DOHH2 (cell line): ENCODE measurements at regions not wholly inside any gene's neighbourhood (a gene's known extent, or its start where the extent isn't known, plus 50 kb on each side); places are given as distances from the start of the nearest gene placed in this dataset.
"Not testable (repeated sequence)": the region's sequence is repeated elsewhere in the genome, so short reads cannot be mapped to it uniquely, and the experiment has no call there.

Source experiments
- H3F3A ChIP-seq: fragments of 200-600 bp; sonication (generic), shearing (Covaris generic); 2 replicates; pipeline ENCODE4 v1.6.0; 2016; ENCODE audit warnings: antibody characterized with exemption, mild to moderate bottlenecking; ENCODE audit not compliant: control insufficient read depth, insufficient read depth
- H3K27ac ChIP-seq: fragments of 200-600 bp; sonication (generic); 2 replicates; pipeline ENCODE4 v1.5.1; 2014; ENCODE audit warnings: low read depth, mild to moderate bottlenecking, low read length, moderate library complexity
- H3K27me3 ChIP-seq: fragments of 200-600 bp; sonication (generic); 2 replicates; pipeline ENCODE4 v1.6.1; 2014; ENCODE audit warnings: mild to moderate bottlenecking, low read length, mixed read lengths; ENCODE audit not compliant: control insufficient read depth
- H3K36me3 ChIP-seq: fragments of 200-600 bp; sonication (generic); 2 replicates; pipeline ENCODE4 v1.6.1; 2014; ENCODE audit warnings: mild to moderate bottlenecking, low read length, moderate library complexity, mixed read lengths; ENCODE audit not compliant: control insufficient read depth
- H3K4me1 ChIP-seq: fragments of 200-600 bp; sonication (generic); 2 replicates; pipeline ENCODE4 v1.6.1; 2014; ENCODE audit warnings: mild to moderate bottlenecking, low read length, mixed read lengths; ENCODE audit not compliant: control insufficient read depth
- H3K4me2 ChIP-seq: fragments of 200-600 bp; sonication (generic); 2 replicates; pipeline ENCODE4 v1.6.0; 2014; ENCODE audit warnings: mild to moderate bottlenecking, low read length, moderate library complexity
- H3K4me3 ChIP-seq: fragments of 200-600 bp; sonication (generic); 2 replicates; pipeline ENCODE4 v1.5.1; 2014; ENCODE audit warnings: mild to moderate bottlenecking, low read length, mixed read lengths
- H3K79me2 ChIP-seq: fragments of 200-600 bp; sonication (generic); 2 replicates; pipeline ENCODE4 v1.6.1; 2014; ENCODE audit warnings: mild to moderate bottlenecking, low read length, mixed read lengths; ENCODE audit not compliant: control insufficient read depth
- H3K9me2 ChIP-seq: fragments of 200-600 bp; sonication (generic); replicated peaks from 2 replicates; pipeline ENCODE4 v1.6.1; 2014; ENCODE audit warnings: mild to moderate bottlenecking, low read length, mixed read lengths; ENCODE audit not compliant: control insufficient read depth
- H3K9me3 ChIP-seq: fragments of 200-600 bp; sonication (generic); 2 replicates; pipeline ENCODE4 v1.6.1; 2014; ENCODE audit warnings: antibody characterized with exemption, low read length, mixed read lengths; ENCODE audit not compliant: control insufficient read depth, insufficient read depth
- H4K20me1 ChIP-seq: fragments of 200-600 bp; sonication (generic); 2 replicates; pipeline ENCODE4 v1.6.0; 2014; ENCODE audit warnings: low read depth, mild to moderate bottlenecking, antibody characterized with exemption, low read length, moderate library complexity; ENCODE audit not compliant: control insufficient read depth, insufficient read depth
- EZH2phosphoT487 ChIP-seq: fragments of 200-600 bp; sonication (generic); IDR thresholded peaks from 2 replicates; pipeline ENCODE4 v1.6.1; 2017; ENCODE audit warnings: borderline replicate concordance, mild to moderate bottlenecking, antibody characterized with exemption, low read length, moderate library complexity, mixed read lengths
- TF ChIP-seq, protein P1 (sequence below): fragments of 200-600 bp; sonication (generic); IDR thresholded peaks from one replicate; pipeline ENCODE4 v1.5.1; 2014; ENCODE audit warnings: antibody characterized with exemption, mild to moderate bottlenecking, low read depth, low read length; ENCODE audit not compliant: poor library complexity, severe bottlenecking

DNA sequence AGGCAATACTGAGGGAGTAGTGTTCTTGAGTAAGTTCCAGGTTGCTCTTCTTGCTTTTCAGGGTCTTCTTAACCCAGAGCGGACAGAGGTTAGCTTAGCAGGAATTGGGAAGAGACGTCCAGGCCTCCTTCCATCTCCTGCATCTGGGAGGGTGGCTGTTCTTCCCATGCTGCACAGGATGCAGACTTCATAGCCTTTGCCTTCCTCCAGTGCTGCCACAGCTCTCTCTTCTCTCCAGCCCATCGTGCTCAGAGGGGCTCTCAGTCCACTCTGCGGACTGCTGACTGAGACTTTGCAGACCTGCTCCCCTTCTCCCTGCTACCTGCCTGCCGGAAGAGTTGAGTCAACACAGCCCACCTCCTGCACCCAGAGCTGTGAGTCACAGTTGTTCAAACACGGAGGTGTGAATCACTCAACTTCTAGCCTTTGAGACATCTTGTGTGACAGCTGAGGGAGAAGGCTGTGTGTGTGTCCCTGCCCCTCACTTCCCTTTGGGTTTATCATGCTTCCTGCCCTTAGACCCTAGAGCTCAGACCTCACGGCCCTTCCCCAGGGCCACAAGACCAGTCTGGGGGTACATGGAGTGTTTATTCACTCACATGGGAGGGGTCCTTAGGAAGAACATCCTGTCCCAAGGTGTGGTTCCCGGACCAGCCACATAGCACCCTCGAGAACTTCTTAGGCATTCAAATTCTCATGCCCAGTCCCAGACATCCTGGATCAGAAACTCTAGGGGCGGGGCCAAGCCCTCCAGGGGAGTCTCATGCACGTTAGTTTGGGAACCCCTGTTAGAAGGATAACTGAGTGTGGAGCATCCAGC lies 158.3 kb upstream of the CACNA1E start:
- no peak overlapping the region for H3K4me2 ChIP-seq
- H3K27me3 ChIP-seq, result no peaks in the 10 kb centered on the region; the same call in 1 of the 2 replicates
- H3F3A ChIP-seq, result no peaks in the 10 kb centered on the region

DNA sequence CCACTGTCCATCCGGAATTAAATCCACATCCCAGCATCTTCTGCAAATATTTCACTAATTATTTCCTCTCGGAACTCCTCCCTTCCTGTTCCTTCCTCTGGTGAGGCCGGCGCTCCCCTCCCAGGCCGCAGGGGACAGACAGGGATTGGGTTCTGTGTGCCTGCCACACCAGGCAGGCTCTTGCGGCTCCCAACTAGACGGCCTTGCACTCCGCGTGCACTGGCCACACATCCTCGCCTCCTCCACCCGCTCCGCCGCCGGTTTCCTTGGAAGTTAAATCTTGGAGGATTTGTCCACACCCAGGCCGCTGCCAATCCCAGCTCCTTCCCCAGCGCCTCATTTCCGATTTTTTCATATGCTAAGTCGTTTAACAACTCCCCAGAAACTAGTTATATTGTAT lies 157.6 kb upstream of the CACNA1E start:
- H3K27ac ChIP-seq, result not testable (repeated sequence)

More for the DNA sequence above, 158.3 kb upstream of the CACNA1E start:
- Histone ChIP-seq H3K9me3 (no peaks in the 10 kb centered on the region), H3K9me2 (no peaks in the 10 kb centered on the region), H3K4me1 (no peaks in the 10 kb centered on the region), H3K4me3 (no peak overlapping the region), H4K20me1 (no peaks in the 10 kb centered on the region), H3K79me2 (no peaks in the 10 kb centered on the region), H3K36me3 (no peaks in the 10 kb centered on the region), H3K27ac (no peak overlapping the region)
- TF ChIP-seq EZH2phosphoT487, result no peak
- TF ChIP-seq, protein P1, sequence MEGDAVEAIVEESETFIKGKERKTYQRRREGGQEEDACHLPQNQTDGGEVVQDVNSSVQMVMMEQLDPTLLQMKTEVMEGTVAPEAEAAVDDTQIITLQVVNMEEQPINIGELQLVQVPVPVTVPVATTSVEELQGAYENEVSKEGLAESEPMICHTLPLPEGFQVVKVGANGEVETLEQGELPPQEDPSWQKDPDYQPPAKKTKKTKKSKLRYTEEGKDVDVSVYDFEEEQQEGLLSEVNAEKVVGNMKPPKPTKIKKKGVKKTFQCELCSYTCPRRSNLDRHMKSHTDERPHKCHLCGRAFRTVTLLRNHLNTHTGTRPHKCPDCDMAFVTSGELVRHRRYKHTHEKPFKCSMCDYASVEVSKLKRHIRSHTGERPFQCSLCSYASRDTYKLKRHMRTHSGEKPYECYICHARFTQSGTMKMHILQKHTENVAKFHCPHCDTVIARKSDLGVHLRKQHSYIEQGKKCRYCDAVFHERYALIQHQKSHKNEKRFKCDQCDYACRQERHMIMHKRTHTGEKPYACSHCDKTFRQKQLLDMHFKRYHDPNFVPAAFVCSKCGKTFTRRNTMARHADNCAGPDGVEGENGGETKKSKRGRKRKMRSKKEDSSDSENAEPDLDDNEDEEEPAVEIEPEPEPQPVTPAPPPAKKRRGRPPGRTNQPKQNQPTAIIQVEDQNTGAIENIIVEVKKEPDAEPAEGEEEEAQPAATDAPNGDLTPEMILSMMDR, result no peak

DNA sequence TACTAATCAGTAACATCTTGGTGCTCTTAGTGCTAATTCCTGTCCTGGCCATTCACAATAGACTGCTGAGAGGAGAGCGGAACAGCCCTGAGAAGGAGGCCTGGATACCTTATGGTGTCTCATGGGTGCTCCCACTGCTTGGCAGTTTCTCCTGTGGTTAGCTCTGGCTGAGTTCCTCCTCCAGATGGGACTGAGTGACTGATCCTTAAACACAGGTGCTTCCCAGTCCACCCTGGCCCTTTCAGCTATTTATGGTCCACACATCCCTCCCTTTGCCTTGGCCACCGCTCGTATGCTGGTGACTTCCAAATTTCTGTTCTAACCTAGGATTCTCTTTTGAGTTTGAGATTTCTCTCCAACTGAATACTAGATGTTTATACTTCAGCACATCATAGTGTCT lies 157.0 kb upstream of the CACNA1E start:
- no peaks in the 10 kb centered on the region for H3K4me1 ChIP-seq
- no peaks in the 10 kb centered on the region for H4K20me1 ChIP-seq

More for the DNA sequence above, 157.6 kb upstream of the CACNA1E start:
- not testable (repeated sequence) for H4K20me1 ChIP-seq, H3K27me3 ChIP-seq, H3K4me3 ChIP-seq, H3K79me2 ChIP-seq, H3K4me2 ChIP-seq, H3K4me1 ChIP-seq, H3K36me3 ChIP-seq, H3K9me2 ChIP-seq, H3F3A ChIP-seq, H3K9me3 ChIP-seq

DNA sequence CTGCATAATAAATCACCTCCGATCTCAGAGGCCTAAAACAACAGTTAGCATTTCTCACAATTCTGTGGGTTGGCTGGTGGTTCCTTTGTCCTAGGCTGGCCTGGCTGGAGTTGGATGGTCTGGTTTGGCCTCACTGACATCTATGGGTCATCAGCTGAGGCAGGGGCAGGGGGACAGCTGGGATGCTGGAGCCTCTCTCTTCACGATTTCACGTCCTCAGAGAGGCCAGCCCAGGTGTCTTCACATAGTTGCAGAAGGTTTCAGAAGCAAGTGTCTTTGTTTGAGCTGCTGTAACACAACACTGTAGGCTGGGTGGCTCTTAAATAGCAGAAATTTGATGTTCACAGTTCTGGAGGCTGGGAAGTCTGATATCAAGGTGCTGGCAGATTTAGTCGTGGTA lies 155.5 kb upstream of the CACNA1E start:
- H3K9me3 ChIP-seq, result no peaks in the 10 kb centered on the region
- H3K36me3 ChIP-seq, result no peaks in the 10 kb centered on the region
- H3K27ac ChIP-seq, result no peak overlapping the region
- H3F3A ChIP-seq, result no peaks in the 10 kb centered on the region
- no peaks in the 10 kb centered on the region for H4K20me1 ChIP-seq
- no peaks in the 10 kb centered on the region for H3K4me1 ChIP-seq
- no peak overlapping the region for H3K4me2 ChIP-seq
- no peak overlapping the region for H3K4me3 ChIP-seq
- H3K9me2 ChIP-seq, result no peaks in the 10 kb centered on the region
- H3K79me2 ChIP-seq, result no peaks in the 10 kb centered on the region
- no peak for TF ChIP-seq EZH2phosphoT487
- TF ChIP-seq, protein P1, result no peak
- no peaks in the 10 kb centered on the region for H3K27me3 ChIP-seq

More for the DNA sequence above, 157.0 kb upstream of the CACNA1E start:
- TF ChIP-seq, protein P1, result no peak
- no peak for TF ChIP-seq EZH2phosphoT487
- no peak overlapping the region for H3K4me3 ChIP-seq
- no peak overlapping the region for H3K27ac ChIP-seq
- no peaks in the 10 kb centered on the region for H3K9me3 ChIP-seq
- H3F3A ChIP-seq, result no peaks in the 10 kb centered on the region
- H3K4me2 ChIP-seq, result no peak overlapping the region
- no peaks in the 10 kb centered on the region for H3K9me2 ChIP-seq
- no peaks in the 10 kb centered on the region for H3K79me2 ChIP-seq
- H3K36me3 ChIP-seq, result no peaks in the 10 kb centered on the region
- H3K27me3 ChIP-seq, result no peaks in the 10 kb centered on the region; the same call in 1 of the 2 replicates
